ENCODE measurements at regions not wholly inside any gene's neighbourhood (a gene's known extent, or its start where the extent isn't known, plus 50 kb on each side); places are given as distances from the start of the nearest gene placed in this dataset.

GRCh38 chr2:215755641-215756345 lies 257.6 kb downstream of the MREG start:
- TF ChIP-seq CTCF (IDR thresholded peaks at IDR 0.05; ENCODE audit: low read depth, low read length, missing input control), result no peak
- no peak for TF ChIP-seq SP1 (IDR thresholded peaks at IDR 0.05)
- no peak for TF ChIP-seq TAF1 (conservative IDR thresholded peaks at IDR 0.05)
- TF ChIP-seq YY1 (IDR thresholded peaks at IDR 0.05), result no peak
- TF ChIP-seq GABPA (IDR thresholded peaks at IDR 0.05 in 1 of 2, conservative IDR thresholded peaks at IDR 0.05 in 1 of 2), result no peak
- no peak for TF ChIP-seq MAX (IDR thresholded peaks at IDR 0.05)
- TF ChIP-seq RXRA (IDR thresholded peaks at IDR 0.05), result no peak
- no peak for TF ChIP-seq ATF3 (IDR thresholded peaks at IDR 0.05)
- TF ChIP-seq NR2F2 (IDR thresholded peaks at IDR 0.05), result no peak
- no peak for TF ChIP-seq ZBTB33 (IDR thresholded peaks at IDR 0.05)
- TF ChIP-seq REST (IDR thresholded peaks at IDR 0.05), result no peak
- TF ChIP-seq EGR1 (IDR thresholded peaks at IDR 0.05; ENCODE audit: low read depth in 2 of 2), result no peak
- TF ChIP-seq FOXA1 (IDR thresholded peaks at IDR 0.05), result no peak
- TF ChIP-seq JUND (IDR thresholded peaks at IDR 0.05), result no peak

Data from liver (tissue), 3 donors.